Neural progenitor cell (in vitro differentiated cells): ENCODE measurements at regions not wholly inside any gene's neighbourhood (a gene's known extent, or its start where the extent isn't known, plus 50 kb on each side); places are given as distances from the start of the nearest gene placed in this dataset.

Source experiments
- CTCF ChIP-seq: fragments of 200-600 bp; sonication (generic); IDR thresholded peaks from 2 replicates; pipeline ENCODE4 v1.5.1; 2017; ENCODE audit warnings: antibody characterized with exemption, mild to moderate bottlenecking
- EZH2phosphoT487 ChIP-seq: fragments of 200-600 bp; sonication (generic); IDR thresholded peaks from 2 replicates; pipeline ENCODE4 v1.6.1; 2017; ENCODE audit warnings: antibody characterized with exemption

- TF ChIP-seq EZH2phosphoT487 (no peak), CTCF (no peak)
Observed at GRCh38 chr1:63033211-63033610, 249.3 kb downstream of the ATG4C start.
